Peyer's patch (tissue), 4 donors: ENCODE measurements at regions not wholly inside any gene's neighbourhood (a gene's known extent, or its start where the extent isn't known, plus 50 kb on each side); places are given as distances from the start of the nearest gene placed in this dataset.

Experiments
- POLR2A ChIP-seq, 2 donors: fragments of 450-650 bp; IDR thresholded peaks; one replicate each; pipeline ENCODE4 v1.5.1; 2017; ENCODE audit warnings: antibody characterized with exemption in 2 of 2, mild to moderate bottlenecking in 2 of 2, moderate library complexity in 2 of 2
- TF ChIP-seq, protein P1 (sequence below), 6 experiments: fragments of 450-650 bp in 4 of 6; fragments of 200-600 bp in 2 of 6; sonication (generic) in 1 of 6; IDR thresholded peaks; one replicate each; pipeline ENCODE4 v1.5.1; 2017 to 2019; ENCODE audit warnings: antibody characterized with exemption in 6 of 6, mild to moderate bottlenecking in 3 of 6, moderate library complexity in 1 of 6

DNA sequence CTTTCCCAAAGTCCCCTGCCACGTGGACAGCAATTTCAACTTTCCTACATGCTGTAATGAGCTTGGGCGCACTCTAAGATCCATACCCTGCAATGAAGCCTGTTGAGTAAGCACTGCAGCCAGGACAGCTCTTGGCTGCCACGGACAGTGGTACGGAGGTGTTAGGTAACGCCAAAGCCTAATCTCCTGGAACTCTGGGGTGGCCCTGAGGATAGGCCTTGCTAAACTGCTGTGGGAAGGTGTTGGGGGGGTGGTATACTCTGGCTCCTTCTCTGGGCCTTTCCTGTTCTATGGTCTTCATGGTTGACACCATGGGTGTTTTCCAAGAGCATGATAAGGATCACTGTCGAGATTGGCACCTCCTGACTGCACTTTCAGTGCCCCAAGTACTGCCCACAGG is 66.4 kb upstream of the PITX1 start:
- TF ChIP-seq, protein P1, sequence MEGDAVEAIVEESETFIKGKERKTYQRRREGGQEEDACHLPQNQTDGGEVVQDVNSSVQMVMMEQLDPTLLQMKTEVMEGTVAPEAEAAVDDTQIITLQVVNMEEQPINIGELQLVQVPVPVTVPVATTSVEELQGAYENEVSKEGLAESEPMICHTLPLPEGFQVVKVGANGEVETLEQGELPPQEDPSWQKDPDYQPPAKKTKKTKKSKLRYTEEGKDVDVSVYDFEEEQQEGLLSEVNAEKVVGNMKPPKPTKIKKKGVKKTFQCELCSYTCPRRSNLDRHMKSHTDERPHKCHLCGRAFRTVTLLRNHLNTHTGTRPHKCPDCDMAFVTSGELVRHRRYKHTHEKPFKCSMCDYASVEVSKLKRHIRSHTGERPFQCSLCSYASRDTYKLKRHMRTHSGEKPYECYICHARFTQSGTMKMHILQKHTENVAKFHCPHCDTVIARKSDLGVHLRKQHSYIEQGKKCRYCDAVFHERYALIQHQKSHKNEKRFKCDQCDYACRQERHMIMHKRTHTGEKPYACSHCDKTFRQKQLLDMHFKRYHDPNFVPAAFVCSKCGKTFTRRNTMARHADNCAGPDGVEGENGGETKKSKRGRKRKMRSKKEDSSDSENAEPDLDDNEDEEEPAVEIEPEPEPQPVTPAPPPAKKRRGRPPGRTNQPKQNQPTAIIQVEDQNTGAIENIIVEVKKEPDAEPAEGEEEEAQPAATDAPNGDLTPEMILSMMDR (IDR thresholded peaks at IDR 0.05) = no peak
- TF ChIP-seq POLR2A (IDR thresholded peaks at IDR 0.05) = no peak
